GM12891 (cell line): ENCODE measurements at regions not wholly inside any gene's neighbourhood (a gene's known extent, or its start where the extent isn't known, plus 50 kb on each side); places are given as distances from the start of the nearest gene placed in this dataset.
"Not testable (repeated sequence)": the region's sequence is repeated elsewhere in the genome, so short reads cannot be mapped to it uniquely, and the experiment has no call there.

Experiments
- DNase-seq: peaks from one replicate; pipeline ENCODE4 v3.0.0; 2011; ENCODE audit warnings: low spot score; ENCODE audit not compliant: insufficient read length
- FAIRE-seq: peaks from 2 replicates; lab custom pipeline; 2011; peaks lifted over from hg19 to GRCh38; lab: Jason Lieb, UNC
- PAX5 ChIP-seq: IDR thresholded peaks from 2 replicates; pipeline ENCODE4 v1.6.1; 2011; ENCODE audit warnings: low read length, moderate library complexity, mild to moderate bottlenecking; ENCODE audit not compliant: insufficient read depth, severe bottlenecking
- POLR2A ChIP-seq: IDR thresholded peaks from 2 replicates; pipeline ENCODE4 v1.6.1; 2011; ENCODE audit warnings: low read depth, low read length, control low read depth
- POLR2AphosphoS5 ChIP-seq: IDR thresholded peaks from 2 replicates; pipeline ENCODE4 v1.6.1; 2011; ENCODE audit warnings: low read depth, low read length, control low read depth
- POU2F2 ChIP-seq: IDR thresholded peaks from 2 replicates; pipeline ENCODE4 v1.6.1; 2011; ENCODE audit warnings: low read depth, mild to moderate bottlenecking, control low read depth, low read length, moderate library complexity
- SPI1 ChIP-seq: IDR thresholded peaks from 2 replicates; pipeline ENCODE4 v1.6.1; 2011; ENCODE audit warnings: low read depth, low read length, control low read depth
- TAF1 ChIP-seq: IDR thresholded peaks from 2 replicates; pipeline ENCODE4 v1.6.1; 2011; ENCODE audit warnings: low read depth, low read length, control low read depth

GRCh38 chr1:78291418-78291817 lies 199.4 kb upstream of the PTGFR start:
- DNase-seq, result no peak
- no peak for FAIRE-seq
- TF ChIP-seq POLR2A, result no peak
- TF ChIP-seq SPI1, result no peak
- no peak for TF ChIP-seq TAF1
- no peak for TF ChIP-seq POLR2AphosphoS5
- no peak for TF ChIP-seq POU2F2
- TF ChIP-seq PAX5, result no peak

DNA sequence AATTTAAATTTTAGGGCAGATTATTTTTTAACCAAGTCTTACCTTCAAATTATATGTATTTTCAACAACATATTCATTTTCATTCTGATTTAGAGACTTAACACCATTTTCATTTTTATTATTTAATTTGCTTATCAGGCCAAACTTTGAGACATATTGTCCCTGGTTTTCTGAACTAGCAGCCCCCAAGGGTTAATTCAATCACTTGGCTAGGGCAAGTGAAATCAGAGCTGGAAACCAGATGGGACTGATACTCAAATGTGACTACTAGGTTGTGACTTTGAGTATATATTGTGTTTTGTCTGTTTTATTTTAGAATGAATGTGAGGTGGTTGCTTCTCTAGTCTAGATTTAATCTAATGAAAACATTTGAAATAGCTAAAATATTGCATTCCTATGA lies 198.9 kb upstream of the PTGFR start:
- FAIRE-seq (no peak), DNase-seq (no peak)
- no peak for TF ChIP-seq POLR2AphosphoS5

DNA sequence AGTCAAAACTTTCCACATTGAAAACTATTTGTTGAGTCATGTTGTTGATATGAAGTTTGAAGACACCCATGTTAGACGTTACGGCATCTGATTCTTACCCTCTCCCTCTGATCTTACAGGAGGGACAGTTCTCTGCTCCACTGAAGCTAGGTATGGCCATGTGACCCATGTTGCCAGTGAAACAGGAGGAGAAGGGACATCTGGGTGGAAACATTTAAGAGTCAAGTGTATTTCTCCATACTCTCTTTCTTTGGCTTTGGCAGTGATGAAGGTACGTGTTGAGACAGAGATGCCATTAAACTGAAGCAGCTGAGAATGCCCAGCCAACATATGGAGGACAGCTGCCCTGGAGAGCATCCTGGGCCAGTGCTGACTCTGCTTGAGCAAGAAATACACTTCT lies 198.4 kb upstream of the PTGFR start:
- no peak for DNase-seq
- FAIRE-seq, result no peak
- TF ChIP-seq POLR2A, result no peak

DNA sequence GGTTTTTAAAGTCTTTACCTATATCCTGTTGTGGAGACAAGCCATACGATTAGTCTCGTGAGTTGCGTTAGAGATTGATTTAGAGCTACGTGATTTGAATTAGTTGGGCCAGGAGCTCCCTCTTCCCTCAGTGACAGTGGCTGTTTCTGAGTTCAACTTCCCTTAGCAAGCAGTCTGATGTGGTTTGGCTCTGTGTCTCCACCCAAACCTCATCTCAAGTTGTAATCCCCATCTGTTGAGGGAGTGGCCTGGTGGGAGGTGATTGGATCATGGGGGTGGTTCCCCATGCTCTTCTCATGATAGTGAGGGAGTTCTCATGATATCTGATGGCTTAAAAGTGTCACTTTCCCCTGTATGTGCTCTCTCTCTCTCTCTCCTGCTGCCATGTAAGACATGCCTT lies 192.9 kb upstream of the PTGFR start:
- TF ChIP-seq TAF1 (no peak), POU2F2 (no peak), POLR2A (no peak), SPI1 (no peak), POLR2AphosphoS5 (no peak), PAX5 (no peak)
- no peak for FAIRE-seq
- no peak for DNase-seq

DNA sequence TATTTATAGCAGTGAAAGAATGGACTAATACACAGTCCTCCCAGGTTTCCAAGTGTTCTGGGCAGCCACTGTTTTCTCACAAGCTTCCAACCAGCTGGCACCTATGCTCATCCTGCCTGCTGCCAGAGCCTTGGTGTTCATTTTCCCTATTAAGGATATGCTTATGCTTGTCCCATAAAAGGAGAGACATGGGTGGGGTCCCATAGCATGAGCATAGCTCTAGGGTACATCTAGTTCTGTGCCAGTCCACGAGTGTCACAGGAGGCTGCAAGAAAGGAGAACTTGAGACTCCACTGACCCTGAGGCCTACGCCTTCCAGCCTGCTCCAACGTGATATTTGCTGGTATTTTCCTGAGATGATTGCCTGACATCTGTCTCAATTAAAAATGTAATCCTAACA lies 192.4 kb upstream of the PTGFR start:
- TF ChIP-seq POLR2AphosphoS5, result no peak
- TF ChIP-seq POU2F2, result no peak
- no peak for TF ChIP-seq POLR2A
- TF ChIP-seq SPI1, result no peak
- no peak for TF ChIP-seq PAX5
- no peak for TF ChIP-seq TAF1
- FAIRE-seq (no peak), DNase-seq (no peak)

DNA sequence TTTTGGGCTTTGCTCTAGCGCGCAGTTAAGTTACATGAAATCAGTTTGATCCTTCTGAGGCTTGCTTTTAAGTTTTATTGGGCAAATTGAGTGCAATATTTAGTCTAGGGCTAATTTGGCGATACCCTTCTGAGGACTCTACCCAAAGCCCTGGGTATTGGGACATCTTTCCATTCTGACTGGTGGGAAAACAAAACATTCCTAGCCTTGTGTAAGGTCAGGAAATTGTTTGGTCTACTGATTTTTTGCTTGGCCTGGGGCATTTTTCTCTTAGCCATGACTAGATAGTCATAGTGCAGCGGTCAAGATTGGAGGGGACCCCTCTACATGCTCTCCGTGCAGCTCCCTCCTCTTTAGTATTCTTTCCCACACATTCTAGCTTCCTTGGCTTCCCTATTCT lies 189.6 kb upstream of the PTGFR start:
- TF ChIP-seq SPI1 (no peak), PAX5 (no peak), POLR2AphosphoS5 (no peak)
- DNase-seq (no peak), FAIRE-seq (no peak)

GRCh38 chr1:78303620-78304019 lies 187.2 kb upstream of the PTGFR start:
- FAIRE-seq (no peak), DNase-seq (no peak)
- TF ChIP-seq SPI1 (no peak), PAX5 (no peak), POLR2A (no peak), POU2F2 (no peak), TAF1 (no peak), POLR2AphosphoS5 (no peak)

- TF ChIP-seq POLR2A, result no peak
- TF ChIP-seq TAF1, result no peak
- TF ChIP-seq PAX5, result no peak
- TF ChIP-seq POLR2AphosphoS5, result no peak
- TF ChIP-seq POU2F2, result no peak
- DNase-seq (no peak), FAIRE-seq (no peak)
Observed at GRCh38 chr1:78304341-78304740, 186.4 kb upstream of the PTGFR start.

GRCh38 chr1:78304761-78305160 lies 186.0 kb upstream of the PTGFR start:
- no peak for TF ChIP-seq POLR2A
- TF ChIP-seq SPI1, result no peak
- no peak for TF ChIP-seq TAF1
- no peak for TF ChIP-seq POU2F2
- TF ChIP-seq PAX5, result no peak
- TF ChIP-seq POLR2AphosphoS5, result no peak
- no peak for DNase-seq
- FAIRE-seq, result no peak

- not testable (repeated sequence) for FAIRE-seq, DNase-seq
Observed at GRCh38 chr1:78310261-78310660, 180.5 kb upstream of the PTGFR start.

DNA sequence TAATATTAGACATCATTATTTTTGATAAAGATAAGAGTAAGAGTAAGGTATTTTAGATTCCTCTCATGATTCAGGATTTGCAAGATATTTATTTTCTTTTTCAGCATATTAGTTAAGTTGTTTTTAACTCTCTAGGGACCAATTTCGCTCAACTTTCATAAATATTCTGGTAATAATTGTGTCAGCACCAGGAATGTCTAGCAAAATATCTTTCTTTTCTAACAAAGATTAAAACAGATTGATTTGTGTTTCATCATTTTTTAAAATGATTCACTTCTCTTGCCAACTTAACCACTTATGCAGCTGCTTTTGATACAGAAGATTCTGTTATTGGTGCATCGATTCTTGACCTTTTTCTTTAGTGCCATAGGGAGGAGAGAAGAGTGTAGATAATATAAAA lies 172.8 kb upstream of the PTGFR start:
- no peak for TF ChIP-seq POLR2A
- TF ChIP-seq PAX5, result no peak
- TF ChIP-seq POU2F2, result no peak
- no peak for TF ChIP-seq POLR2AphosphoS5
- TF ChIP-seq TAF1, result no peak
- no peak for TF ChIP-seq SPI1
- no peak for FAIRE-seq

GRCh38 chr1:78319603-78320002 lies 171.2 kb upstream of the PTGFR start:
- FAIRE-seq (no peak), DNase-seq (no peak)
- TF ChIP-seq SPI1 (no peak), PAX5 (no peak), TAF1 (no peak), POLR2AphosphoS5 (no peak), POU2F2 (no peak), POLR2A (no peak)

More for the DNA sequence above, 172.8 kb upstream of the PTGFR start:
- no peak for DNase-seq
